ENCODE measurements at regions not wholly inside any gene's neighbourhood (a gene's known extent, or its start where the extent isn't known, plus 50 kb on each side); places are given as distances from the start of the nearest gene placed in this dataset.

DNA sequence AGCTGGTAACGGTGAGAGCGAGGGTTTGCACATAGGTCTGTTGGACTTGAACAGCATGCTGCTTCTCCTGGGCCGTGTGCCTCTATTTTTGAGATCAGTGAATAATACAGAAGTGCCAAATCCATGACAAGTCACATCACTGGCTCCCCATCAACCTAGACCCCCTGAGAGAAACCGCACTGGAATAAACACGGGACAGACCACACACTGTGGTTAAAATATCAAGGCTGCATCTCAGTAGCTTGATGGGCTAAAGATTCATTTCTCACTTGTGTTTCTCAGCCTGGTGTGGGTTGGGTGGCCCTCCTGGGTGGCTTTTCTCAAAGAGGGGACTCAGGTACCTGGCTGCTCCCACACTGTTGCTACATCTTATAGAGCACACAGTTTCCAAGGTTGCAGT lies 191.0 kb downstream of the DICER1 start:
- CTCF ChIA-PET = interaction anchor here (0.9 kb wide), 1 partner anchor 259 kb away, joined by 3 read pairs; no protein-coding TSS in a partner anchor
- H3K27me3 Mint-ChIP-seq (ENCODE audit: low read depth) = peaks cover 3% of the 10 kb centered on the region; the same call in 1 of the 2 replicates

DNA sequence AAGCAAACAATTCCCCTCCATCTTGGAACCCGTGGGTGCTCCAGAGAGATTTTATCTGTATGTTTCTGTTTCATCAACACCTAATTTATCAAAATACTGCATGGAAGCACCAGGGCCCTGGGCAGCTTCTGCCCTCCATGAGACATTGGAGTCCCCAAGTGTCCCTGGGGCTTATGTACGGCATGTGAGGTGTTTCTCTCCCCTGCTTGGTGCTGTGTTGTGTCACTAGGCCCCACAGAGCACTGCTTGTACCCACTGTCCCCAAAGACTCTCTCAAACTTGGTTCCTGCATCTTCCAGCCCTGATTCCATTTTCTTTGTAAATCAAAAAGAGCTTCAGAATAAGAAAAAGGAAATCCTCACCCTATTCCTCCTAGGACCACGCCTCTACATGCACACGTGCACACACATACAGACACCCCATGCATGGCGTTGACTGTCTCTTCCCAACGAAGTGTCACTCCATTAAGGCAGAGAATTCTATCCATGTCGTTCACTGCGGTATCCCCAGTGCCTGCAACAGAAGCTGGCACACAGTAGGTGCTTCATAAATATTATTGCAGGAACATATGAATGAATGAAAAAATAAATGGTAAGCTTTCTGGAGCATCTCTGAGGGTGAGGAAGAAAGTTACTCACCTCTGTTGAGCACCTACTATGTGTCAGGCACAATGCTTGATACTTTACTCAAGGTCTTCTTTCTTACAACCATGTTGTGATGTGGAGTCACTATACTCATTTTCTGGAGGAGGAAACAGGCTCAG lies 191.6 kb downstream of the DICER1 start:
- CTCF ChIA-PET = interaction anchor here (0.9 kb wide), 1 partner anchor 259 kb away, joined by 3 read pairs; no protein-coding TSS in a partner anchor

More for the DNA sequence above, 191.0 kb downstream of the DICER1 start:
- Mint-ChIP-seq H3K36me3 (no peaks in the 10 kb centered on the region), H3K9me3 (peaks cover 2% of the 10 kb centered on the region), H3K4me3 (no peak overlapping the region), H3K27ac (no peak overlapping the region), H3K4me1 (peaks cover 6% of the 10 kb centered on the region; the same call in 1 of the 2 replicates)
- ATAC-seq = no peak
- no peak for DNase-seq (ENCODE audit: low spot score)
- POLR2A ChIA-PET = no interaction called here
- no peak for TF ChIP-seq NFATC4 (CRISPR knock-in tag; IDR thresholded peaks at IDR 0.05)
- TF ChIP-seq ZNF121 (CRISPR knock-in tag; IDR thresholded peaks at IDR 0.05) = no peak

DNA sequence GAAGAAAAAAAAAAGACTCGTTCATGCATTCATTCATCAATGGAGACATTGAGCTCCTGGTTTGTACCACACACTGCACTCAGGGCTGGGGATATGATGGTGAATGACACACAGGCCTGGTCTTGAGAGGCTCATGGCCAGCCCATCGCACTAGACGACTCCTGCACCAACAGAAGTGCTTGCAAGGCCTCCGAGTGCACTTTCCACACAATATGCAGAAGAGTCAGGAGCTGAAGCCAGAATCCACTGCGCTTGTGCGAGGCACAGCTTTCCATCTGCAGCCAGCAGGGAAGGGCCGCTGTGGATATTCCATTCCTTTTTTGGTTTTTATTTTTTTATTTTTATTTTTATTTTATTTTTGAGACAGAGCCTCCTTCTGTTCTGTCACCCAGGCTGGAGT lies 192.4 kb downstream of the DICER1 start:
- POLR2A ChIA-PET = no interaction called here
- peaks cover 3% of the 10 kb centered on the region; the same call in 1 of the 2 replicates for H3K27me3 Mint-ChIP-seq (ENCODE audit: low read depth)
- ATAC-seq = no peak
- CTCF ChIA-PET = interaction anchor here (0.8 kb wide), 1 partner anchor 372 kb away, joined by 3 read pairs; no protein-coding TSS in a partner anchor
- no peak overlapping the region for H3K4me3 Mint-ChIP-seq
- no peak for DNase-seq (ENCODE audit: low spot score)
- TF ChIP-seq TEAD1 (CRISPR knock-in tag; IDR thresholded peaks at IDR 0.05) (no peak), NFE2L1 (CRISPR knock-in tag; IDR thresholded peaks at IDR 0.05) (no peak), JUN (CRISPR knock-in tag; IDR thresholded peaks at IDR 0.05) (no peak), CBFB (CRISPR knock-in tag; IDR thresholded peaks at IDR 0.05; ENCODE audit: low read depth) (no peak)
- TF ChIP-seq, protein P1, sequence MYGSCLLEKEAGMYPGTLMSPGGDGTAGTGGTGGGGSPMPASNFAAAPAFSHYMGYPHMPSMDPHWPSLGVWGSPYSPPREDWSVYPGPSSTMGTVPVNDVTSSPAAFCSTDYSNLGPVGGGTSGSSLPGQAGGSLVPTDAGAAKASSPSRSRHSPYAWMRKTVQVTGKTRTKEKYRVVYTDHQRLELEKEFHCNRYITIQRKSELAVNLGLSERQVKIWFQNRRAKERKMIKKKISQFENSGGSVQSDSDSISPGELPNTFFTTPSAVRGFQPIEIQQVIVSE (CRISPR knock-in tag; IDR thresholded peaks at IDR 0.05; ENCODE audit: borderline replicate concordance) = no peak
- H3K36me3 Mint-ChIP-seq = no peaks in the 10 kb centered on the region
- H3K4me1 Mint-ChIP-seq = peaks cover 6% of the 10 kb centered on the region; the same call in 1 of the 2 replicates
- H3K9me3 Mint-ChIP-seq = no peaks in the 10 kb centered on the region
- no peak overlapping the region for H3K27ac Mint-ChIP-seq

More for the DNA sequence above, 191.6 kb downstream of the DICER1 start:
- ATAC-seq (no peak), DNase-seq (ENCODE audit: low spot score) (no peak)
- POLR2A ChIA-PET = no interaction called here
- H3K27ac Mint-ChIP-seq = no peak overlapping the region
- H3K4me3 Mint-ChIP-seq = no peak overlapping the region
- H3K9me3 Mint-ChIP-seq = no peaks in the 10 kb centered on the region
- H3K27me3 Mint-ChIP-seq (ENCODE audit: low read depth) = peaks cover 3% of the 10 kb centered on the region; the same call in 1 of the 2 replicates
- TF ChIP-seq RELA (CRISPR knock-in tag; IDR thresholded peaks at IDR 0.05; ENCODE audit: borderline replicate concordance) = no peak
- no peak for TF ChIP-seq KAT7 (CRISPR knock-in tag; IDR thresholded peaks at IDR 0.05; ENCODE audit: borderline replicate concordance)
- no peak for TF ChIP-seq HMGA2 (CRISPR knock-in tag; IDR thresholded peaks at IDR 0.05)
- TF ChIP-seq RORB (CRISPR knock-in tag; IDR thresholded peaks at IDR 0.05) = no peak
- TF ChIP-seq JAZF1 (CRISPR knock-in tag; IDR thresholded peaks at IDR 0.05) = no peak
- no peak for TF ChIP-seq PRRX2 (CRISPR knock-in tag; IDR thresholded peaks at IDR 0.05)
- TF ChIP-seq, protein P2, sequence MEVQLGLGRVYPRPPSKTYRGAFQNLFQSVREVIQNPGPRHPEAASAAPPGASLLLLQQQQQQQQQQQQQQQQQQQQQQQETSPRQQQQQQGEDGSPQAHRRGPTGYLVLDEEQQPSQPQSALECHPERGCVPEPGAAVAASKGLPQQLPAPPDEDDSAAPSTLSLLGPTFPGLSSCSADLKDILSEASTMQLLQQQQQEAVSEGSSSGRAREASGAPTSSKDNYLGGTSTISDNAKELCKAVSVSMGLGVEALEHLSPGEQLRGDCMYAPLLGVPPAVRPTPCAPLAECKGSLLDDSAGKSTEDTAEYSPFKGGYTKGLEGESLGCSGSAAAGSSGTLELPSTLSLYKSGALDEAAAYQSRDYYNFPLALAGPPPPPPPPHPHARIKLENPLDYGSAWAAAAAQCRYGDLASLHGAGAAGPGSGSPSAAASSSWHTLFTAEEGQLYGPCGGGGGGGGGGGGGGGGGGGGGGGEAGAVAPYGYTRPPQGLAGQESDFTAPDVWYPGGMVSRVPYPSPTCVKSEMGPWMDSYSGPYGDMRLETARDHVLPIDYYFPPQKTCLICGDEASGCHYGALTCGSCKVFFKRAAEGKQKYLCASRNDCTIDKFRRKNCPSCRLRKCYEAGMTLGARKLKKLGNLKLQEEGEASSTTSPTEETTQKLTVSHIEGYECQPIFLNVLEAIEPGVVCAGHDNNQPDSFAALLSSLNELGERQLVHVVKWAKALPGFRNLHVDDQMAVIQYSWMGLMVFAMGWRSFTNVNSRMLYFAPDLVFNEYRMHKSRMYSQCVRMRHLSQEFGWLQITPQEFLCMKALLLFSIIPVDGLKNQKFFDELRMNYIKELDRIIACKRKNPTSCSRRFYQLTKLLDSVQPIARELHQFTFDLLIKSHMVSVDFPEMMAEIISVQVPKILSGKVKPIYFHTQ (CRISPR knock-in tag; IDR thresholded peaks at IDR 0.05) = no peak
- TF ChIP-seq FOXK1 (CRISPR knock-in tag; IDR thresholded peaks at IDR 0.05) = no peak
- TF ChIP-seq, protein P3, sequence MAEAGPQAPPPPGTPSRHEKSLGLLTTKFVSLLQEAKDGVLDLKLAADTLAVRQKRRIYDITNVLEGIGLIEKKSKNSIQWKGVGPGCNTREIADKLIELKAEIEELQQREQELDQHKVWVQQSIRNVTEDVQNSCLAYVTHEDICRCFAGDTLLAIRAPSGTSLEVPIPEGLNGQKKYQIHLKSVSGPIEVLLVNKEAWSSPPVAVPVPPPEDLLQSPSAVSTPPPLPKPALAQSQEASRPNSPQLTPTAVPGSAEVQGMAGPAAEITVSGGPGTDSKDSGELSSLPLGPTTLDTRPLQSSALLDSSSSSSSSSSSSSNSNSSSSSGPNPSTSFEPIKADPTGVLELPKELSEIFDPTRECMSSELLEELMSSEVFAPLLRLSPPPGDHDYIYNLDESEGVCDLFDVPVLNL (CRISPR knock-in tag; IDR thresholded peaks at IDR 0.05; ENCODE audit: borderline replicate concordance, low read depth) = no peak
- no peak for TF ChIP-seq ZNF423 (CRISPR knock-in tag; IDR thresholded peaks at IDR 0.05)
- TF ChIP-seq, protein P4, sequence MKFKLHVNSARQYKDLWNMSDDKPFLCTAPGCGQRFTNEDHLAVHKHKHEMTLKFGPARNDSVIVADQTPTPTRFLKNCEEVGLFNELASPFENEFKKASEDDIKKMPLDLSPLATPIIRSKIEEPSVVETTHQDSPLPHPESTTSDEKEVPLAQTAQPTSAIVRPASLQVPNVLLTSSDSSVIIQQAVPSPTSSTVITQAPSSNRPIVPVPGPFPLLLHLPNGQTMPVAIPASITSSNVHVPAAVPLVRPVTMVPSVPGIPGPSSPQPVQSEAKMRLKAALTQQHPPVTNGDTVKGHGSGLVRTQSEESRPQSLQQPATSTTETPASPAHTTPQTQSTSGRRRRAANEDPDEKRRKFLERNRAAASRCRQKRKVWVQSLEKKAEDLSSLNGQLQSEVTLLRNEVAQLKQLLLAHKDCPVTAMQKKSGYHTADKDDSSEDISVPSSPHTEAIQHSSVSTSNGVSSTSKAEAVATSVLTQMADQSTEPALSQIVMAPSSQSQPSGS (CRISPR knock-in tag; IDR thresholded peaks at IDR 0.05; ENCODE audit: borderline replicate concordance, low read depth) = no peak
- TF ChIP-seq NR3C1 (CRISPR knock-in tag; conservative IDR thresholded peaks at IDR 0.05; ENCODE audit: low read depth) = no peak
- TF ChIP-seq, protein P5, sequence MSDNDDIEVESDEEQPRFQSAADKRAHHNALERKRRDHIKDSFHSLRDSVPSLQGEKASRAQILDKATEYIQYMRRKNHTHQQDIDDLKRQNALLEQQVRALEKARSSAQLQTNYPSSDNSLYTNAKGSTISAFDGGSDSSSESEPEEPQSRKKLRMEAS (CRISPR knock-in tag; IDR thresholded peaks at IDR 0.05) = no peak
- TF ChIP-seq CREB1 (CRISPR knock-in tag; IDR thresholded peaks at IDR 0.05) = no peak
- TF ChIP-seq ZNF138 (CRISPR knock-in tag; conservative IDR thresholded peaks at IDR 0.05) = no peak
- peaks cover 6% of the 10 kb centered on the region; the same call in 1 of the 2 replicates for H3K4me1 Mint-ChIP-seq
- no peaks in the 10 kb centered on the region for H3K36me3 Mint-ChIP-seq

All from WTC11 (cell line).